GM19468 (cell line): ENCODE measurements at regions not wholly inside any gene's neighbourhood (a gene's known extent, or its start where the extent isn't known, plus 50 kb on each side); places are given as distances from the start of the nearest gene placed in this dataset.
"Not testable (repeated sequence)": the region's sequence is repeated elsewhere in the genome, so short reads cannot be mapped to it uniquely, and the experiment has no call there.

Source experiments
- ATAC-seq: cut with Tn5 transposase; IDR thresholded peaks from one replicate; pipeline ENCODE4 v1.9.1; 2021; ENCODE audit warnings: mild to moderate bottlenecking, moderate library complexity, moderate number of reproducible peaks; ENCODE audit not compliant: unreplicated experiment; ENCODE audit errors: extremely low read depth

DNA sequence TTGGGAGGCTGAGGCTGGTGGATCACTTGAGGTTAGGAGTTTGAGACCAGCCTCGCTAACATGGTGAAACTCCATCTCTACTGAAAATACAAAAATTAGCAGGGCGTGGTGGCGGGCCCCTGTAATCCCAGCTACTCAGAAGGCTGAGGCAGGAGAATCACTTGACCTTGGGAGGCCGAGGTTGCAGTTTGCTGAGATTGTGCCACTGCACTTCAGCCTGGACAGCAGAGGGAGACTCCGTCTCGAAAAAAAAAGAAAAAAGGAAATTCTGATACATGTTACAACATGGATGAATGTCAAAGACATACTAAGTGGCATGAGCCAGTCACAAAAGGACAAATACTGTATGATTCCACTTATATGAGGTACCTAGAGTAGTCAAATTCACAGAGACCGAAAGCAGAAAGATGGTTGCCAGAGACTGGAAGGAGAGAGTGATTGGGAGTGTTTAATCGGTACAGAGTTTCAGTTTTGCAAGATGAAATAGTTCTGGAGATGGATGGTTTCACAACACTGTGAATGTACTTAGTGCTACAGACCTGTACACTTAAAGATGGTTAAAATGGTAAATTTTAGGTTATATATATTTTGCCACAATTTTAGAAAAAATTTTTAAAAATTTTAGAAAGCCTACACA lies 92.3 kb downstream of the BLID start:
- ATAC-seq = no peak

DNA sequence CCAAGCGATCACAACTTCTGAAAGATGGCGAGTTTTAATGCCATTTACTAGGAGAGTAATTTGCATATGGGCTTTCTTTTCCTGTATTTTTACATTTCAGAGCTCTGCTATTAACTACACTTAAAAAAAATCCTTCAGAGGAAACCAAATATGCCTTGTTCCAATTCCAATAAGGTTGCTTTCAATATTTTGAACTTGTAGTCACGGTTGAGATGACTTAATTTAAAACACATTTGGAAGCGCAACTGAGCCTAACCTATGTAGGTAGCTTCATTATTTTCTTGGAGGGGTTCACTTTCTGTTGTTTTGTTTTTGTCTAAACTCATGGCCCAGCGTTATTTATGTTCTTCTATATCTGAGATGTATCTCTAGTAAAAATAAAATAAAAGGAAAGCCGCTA lies 93.4 kb downstream of the BLID start:
- ATAC-seq = no peak

DNA sequence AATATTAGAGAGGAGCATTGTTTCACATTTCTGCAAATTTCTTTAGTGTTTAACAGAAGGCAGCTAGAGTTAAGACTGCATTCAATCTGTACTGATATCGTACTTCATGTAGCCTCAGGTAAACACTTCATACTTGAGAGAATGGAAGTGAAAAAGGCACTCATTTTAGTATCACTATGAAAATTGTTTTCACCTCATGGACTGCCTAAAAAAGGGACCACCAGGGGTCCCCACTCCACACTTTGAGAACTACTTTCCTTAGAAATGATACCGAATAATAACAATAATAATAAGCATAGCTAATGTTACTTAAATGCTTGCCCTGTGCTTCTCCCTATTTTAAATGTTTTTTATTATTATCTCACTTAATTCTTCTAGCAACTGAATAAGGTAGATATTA lies 95.1 kb downstream of the BLID start:
- ATAC-seq = no peak

DNA sequence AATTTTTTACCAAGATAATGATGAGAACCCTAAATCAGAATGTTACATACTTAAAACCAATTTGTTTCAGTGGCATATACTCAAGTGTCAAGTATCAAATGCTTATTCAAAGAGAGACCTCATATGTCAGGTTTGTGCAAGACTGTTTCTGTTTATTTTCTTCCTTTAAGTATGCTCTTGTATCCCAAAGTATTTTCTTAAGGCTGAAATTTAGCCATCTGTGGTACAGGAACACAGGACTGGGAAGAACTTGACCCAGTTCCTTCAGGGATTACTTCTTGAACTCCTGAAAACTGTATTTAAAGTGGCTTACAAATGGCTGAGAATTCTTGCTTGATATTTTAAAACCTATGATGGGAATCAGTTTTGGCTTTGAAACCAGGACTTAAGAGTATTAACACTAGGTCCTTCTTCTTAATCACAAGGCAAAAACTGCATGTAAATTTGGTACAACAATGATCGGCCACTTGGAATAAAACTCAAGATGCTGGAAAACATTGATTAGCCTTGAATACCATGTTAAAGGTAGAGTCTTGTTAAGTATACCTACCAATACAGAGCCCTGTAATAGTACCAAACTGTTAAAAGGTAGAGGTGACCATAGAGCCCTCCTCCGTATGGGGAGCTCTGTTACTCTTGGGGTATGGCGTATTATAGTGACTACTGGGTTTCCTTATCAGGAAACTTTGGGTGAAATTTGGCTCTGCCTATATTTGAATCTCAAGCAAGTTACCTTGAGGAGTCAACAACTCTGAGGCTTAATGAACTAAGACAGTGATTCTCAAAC lies 95.9 kb downstream of the BLID start:
- ATAC-seq = no peak

DNA sequence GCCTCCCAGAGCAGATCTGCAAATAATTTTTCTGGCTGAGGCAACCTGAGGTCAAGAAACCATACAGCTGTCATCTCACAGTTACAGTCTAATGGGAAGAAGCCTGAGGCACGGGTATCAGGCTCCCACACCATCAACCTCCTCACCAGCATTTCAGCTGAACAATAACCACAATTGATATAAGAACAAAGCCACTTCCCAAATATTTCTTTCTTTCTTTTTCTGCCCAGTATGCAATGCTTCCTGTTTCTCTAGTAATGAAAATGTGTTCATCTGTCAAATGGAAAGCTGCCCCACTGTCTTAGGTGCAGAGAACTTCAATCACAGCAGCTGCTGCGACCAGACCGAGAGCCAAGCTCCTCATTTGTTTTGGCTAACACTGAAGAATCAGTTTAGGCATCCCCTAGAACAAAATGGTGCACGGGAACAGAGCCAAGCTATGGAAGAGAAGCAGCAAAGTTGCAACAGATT lies 108.4 kb downstream of the BLID start:
- ATAC-seq = no peak

DNA sequence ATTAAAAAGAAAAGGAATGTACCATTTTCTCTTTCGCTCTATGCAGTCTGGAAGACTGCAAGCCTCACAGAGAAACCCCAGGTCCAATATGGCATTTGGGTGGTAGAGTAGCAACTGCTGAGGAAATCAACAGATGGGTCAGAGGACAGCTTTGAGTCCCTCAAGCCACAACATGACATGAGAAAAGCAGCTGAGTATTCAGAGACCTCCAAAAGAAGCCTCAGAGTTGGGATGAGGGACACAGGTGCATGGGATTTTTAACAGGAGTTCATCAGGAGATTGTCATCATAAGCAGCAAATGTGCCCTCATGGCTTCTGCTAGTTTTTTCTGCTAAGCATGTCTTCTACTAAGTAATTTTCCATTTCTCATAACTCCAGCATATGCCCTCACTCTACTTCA lies 111.6 kb downstream of the BLID start:
- no peak for ATAC-seq

DNA sequence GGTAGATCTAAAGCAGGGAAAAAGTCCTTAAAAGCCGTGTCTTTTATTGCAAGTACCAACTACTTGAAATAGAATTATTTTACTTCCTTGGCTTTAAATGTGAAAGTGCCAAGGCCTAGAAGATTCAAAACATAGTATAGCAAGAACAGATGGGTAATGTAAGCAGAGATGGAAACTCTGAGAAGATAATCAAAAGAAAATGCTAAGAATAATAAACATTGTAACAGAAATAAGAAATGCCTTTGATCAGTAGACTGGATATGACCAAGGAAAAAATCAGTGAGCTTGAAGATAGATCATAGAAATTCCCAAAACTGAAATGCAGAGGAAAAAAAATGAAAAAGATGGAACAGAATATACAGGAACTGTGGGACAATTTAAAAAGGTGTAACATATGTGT lies 113.1 kb downstream of the BLID start:
- ATAC-seq = no peak

DNA sequence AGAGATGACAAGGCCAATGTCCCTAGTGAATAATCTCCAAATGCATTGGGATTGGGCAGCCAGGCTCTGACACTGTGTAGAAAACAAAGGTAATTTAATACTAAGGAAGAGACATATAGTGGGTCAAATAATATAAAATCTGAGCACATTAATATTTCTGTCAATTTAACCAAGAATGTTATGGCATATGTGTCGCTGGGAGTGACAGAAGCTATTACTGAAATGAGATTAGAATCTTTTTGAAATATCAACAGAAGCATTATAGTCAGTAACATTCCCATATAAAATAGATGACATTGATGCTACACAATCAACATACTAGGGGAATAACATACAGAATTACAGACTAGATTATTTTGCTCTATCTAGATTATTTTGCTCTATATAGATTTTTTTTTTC lies 114.0 kb downstream of the BLID start:
- no peak for ATAC-seq

DNA sequence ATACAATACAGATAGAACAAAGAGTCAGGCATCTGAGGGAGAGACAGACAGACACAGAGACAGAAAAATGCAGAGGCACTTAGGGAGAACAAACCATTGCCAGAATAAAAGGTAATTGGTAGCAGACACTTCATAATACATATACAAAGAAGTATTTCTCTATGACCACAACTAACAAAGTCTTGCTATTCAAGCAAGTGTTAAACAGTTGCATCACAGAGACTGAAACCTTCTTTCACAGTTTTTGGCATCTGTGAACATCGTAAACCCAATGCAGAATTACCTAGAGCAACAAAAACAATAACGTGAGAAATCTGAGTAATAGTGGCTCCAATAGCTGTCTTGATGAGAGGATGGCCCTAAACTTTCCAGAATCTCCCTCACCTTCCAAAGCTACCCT lies 116.4 kb downstream of the BLID start:
- ATAC-seq = no peak

DNA sequence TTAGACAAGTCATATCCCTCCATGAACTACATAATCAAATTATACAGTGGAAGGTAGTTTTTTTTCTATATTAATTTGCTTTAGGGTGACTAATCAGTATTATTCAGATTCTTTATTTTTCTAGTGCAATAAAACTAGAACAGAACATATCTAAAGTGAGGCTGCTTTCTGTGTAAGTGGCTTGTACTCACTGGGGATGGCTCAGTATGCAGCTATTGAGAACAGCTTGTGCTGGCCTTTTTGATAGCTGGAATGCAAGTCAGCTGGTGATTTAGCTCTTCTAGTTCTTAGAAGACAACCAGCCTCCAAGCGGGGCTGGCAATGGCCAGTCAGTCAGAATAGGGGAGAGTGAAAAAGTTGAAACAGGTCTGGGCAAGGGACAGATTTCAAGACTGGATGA lies 119.4 kb downstream of the BLID start:
- ATAC-seq = no peak

DNA sequence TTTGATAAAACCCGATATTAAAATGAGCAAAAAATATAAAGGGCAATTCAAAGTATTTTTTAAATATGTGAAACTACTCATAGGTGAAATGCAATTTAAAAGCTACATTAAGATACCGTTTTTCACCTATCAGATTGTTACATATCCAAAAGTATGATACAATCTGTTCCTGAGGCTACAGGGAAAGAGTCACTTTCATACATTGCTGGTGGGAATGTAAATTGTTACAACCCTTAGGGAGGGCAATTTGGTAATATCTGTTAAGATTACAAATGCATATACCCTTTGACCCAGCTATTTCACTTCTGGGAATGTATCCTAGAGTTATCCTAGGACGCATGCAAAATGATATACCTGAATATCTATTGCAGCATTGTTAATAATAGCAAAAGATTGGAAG lies 132.1 kb downstream of the BLID start:
- ATAC-seq = no peak

DNA sequence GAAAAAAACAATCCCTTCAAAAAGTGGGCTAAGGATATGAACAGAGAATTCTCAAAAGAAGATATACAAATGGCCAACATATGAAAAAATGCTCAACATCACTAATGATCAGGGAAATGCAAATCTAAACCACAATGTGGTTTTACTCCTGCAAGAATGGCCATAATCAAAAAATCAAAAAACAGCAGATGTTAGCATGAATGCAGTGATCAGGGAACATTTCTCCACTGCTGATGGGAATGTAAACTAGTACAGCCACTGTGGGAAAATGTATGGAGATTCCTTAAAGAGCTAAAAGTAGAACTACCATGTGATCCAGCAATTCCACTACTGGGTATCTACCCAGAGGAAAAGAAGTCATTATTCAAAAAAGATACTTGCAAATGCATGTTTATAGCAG lies 138.1 kb downstream of the BLID start:
- not testable (repeated sequence) for ATAC-seq

DNA sequence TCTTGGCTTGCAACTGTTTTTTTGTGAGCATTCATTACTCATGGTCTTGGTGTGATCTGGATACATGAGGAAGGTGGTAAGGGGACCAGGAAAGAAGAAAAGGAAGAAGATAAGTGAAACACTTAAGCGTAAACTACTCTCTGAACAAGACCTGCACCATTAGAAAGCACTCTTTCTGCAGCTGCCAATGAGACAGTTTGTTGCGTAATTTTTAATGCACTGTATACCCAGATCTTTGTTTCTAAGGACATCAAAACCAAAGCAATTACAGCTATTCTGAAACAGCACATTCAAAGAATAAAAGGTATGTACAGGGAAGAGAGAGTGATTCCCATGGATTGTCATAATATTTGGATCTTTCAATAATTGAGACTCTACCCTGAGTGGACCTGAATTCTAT lies 147.4 kb downstream of the BLID start:
- ATAC-seq = no peak

DNA sequence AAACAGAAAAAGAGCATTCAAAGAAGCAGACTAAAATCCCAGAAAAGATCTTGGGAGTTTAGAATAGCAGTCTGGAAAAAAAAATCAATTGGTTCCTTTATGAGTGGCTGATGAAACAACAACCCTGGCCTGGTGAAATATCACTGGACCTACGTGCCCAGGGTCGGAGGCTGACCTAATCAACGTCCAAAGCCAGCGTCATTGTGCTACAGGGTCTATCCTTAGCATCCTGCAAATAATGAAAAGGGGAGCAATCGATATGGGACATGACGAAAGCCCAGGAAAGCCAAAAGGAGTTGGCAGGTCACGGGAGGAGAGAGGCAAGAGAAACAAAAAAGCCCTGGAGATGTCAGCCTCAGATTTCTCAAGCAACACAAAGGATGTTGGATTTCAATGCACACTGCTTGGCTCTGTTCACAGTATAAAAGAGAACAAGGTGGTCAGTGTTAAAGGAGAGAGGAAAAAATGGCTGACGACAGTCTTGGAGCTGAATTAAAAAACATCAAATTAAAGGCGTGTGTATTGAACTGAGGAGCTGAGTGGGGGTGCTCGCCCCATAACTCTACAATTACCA lies 148.8 kb downstream of the BLID start:
- no peak for ATAC-seq

DNA sequence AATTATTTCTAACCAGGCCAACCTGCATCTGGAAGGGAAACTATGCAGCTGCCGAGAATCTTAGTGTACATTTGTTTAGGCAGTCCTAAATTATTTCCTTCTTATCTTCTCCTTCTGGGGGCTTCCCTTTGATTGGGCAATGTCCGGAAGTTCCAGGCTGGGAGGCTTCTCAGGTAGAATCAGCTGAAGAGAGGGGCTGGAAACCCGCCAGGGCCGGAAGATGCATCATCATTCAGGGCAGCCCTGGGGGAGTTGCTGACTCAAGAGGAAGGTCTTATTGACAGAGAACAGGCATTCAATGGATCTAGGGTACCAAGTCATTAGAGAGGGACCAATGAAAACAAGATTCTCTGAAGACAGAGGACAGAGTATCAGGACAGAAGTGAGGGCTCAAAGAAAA lies 150.7 kb downstream of the BLID start:
- ATAC-seq = no peak

DNA sequence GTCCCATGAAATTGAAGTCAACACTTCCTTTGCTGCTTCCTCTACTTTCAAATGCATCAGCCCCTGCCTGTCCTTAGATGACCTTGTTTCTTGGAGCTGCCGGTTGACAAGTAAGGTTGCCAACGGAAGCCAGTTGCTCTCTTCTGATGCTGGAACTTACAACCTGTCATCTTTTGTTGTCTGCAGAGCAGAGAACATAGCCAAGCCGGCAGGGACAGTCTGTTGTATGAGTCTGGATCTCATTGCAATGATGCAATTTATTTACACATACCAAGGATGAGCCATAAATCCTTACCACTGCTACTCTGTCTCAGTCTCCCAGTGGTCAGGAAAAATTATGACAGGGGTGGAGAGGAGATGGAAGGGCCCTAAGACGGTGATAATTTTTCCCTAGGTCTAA lies 151.4 kb downstream of the BLID start:
- no peak for ATAC-seq

DNA sequence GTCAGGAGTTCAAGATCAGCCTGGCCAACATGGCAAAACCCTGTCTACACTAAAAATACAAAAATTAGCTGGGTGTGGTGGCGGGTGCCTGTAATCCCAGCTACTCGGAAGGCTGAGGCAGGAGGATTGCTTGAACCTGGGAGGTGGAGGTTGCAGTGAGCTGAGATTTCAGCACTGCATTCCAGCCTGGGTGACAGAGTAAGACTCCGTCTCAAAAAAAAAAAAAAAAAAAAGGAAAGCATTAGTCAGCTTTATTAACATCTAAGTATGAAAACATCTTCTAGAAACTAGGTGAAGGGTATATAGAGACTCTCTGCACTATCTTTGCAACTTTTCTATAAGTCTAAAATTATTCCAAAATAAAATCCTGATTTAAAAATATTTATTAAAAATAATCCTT lies 152.2 kb downstream of the BLID start:
- ATAC-seq = not testable (repeated sequence)

DNA sequence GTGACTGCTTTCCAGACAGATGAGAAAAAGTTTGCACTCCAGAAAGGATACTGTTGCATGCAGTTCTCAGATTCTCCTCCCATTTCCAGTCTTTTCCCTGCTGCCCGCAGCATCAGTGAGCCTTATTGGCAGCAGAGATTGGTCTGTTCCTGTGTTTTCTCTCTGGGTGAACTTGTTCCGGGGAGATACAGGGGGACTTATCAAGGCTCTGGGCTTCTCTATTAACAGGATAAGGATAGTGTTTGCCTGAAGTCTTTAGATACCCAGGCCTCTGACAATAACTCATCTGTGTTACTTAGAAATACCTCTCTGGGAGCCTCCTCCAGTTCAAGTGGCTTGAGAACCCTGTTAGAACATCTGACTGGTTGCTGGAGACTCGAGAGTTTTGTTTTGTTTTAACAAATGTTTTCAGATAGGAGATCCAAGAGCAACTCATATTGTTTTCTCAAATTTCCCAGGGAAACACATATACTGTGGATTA lies 154.7 kb downstream of the BLID start:
- no peak for ATAC-seq

DNA sequence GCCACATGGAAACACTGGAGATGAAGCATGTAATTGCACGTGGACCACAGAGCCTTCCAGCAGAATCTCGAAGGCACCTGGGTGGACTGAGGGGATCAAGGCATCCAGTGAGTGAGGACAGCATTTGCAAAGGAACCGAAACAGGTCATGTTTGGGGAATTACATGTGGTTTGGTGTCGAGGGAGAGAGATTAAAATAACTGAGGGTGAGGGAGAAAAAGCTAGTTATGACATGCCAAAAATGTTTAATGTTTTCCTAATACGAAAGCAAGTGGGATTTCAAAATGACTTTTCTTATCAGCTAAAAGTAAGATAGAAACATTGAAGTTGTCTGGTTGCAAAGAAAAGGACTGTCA lies 157.1 kb downstream of the BLID start:
- no peak for ATAC-seq

DNA sequence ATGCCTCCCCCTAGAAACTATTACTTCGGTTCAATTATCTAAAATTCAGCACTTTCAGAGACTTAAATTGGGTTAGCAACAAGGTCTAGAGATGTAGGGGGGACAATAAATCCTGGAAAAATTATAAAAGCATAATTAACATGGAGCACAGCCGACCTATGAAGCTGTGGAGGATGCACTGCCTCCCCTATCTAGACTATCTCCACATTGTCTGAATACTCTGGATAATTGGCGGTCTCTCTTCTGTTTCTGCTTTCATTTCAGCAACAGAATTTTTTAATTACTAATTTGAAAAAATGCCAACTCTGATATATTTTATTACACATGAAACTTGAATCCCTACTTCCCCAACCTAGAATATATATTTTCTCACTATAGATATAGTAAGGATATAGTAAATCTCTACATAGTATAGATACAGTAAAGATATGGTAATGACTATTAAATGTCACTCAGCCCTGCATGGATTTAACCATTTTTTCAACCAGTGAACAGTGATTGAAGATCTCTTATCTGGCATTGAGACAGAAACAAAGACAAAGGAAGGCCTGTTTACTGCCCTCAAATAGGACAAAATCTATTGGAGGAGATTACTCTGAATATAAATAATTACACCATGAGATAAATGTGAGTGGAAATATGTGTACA lies 157.6 kb downstream of the BLID start:
- ATAC-seq = no peak

DNA sequence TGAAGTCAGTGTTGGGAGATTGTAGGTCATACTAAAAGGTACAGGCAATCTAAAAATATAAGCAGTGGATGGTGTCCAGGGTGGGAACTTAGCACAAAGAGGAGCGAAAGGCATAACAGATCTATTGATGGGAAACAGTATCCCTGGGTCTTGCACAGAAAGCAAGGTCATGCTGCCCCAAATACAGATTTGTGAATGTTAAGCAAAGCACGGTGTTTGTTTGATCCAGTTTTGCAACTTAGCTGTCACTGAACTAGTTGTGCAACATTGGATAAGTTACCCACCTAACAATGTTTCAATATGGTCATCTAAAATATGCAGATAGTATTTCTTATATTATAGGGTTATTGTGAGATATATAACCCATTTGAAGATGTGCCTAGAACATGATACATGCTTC lies 162.9 kb downstream of the BLID start:
- ATAC-seq = no peak
